CD4-positive, alpha-beta T cell (primary cell): ENCODE measurements at regions not wholly inside any gene's neighbourhood (a gene's known extent, or its start where the extent isn't known, plus 50 kb on each side); places are given as distances from the start of the nearest gene placed in this dataset.

ENCODE experiments used
- ATAC-seq: fragments of 200-7000 bp; cut with Tn5 transposase; one replicate; pipeline ENCODE4 v1.10.0; 2022; ENCODE audit warnings: mild to moderate bottlenecking; ENCODE audit not compliant: poor library complexity
- CTCF ChIA-PET: fragments of 350-600 bp; sonication (Branson Sonifier 250); formaldehyde crosslinking; loops from one replicate; lab custom pipeline; 2021; ENCODE audit warnings: antibody characterized with exemption, inconsistent platforms; lab: Charles Lee
- POLR2A ChIA-PET: fragments of 350-600 bp; sonication (Branson Sonifier 250); formaldehyde crosslinking; loops from one replicate; lab custom pipeline; 2021; ENCODE audit warnings: antibody characterized with exemption, inconsistent platforms; lab: Charles Lee
- DNase-seq, 14 experiments: peaks; one replicate each; pipeline ENCODE4 v3.0.0-alpha.2; 2013 to 2020; ENCODE audit warnings: mixed read lengths in 2 of 14
- H3K27ac ChIP-seq, 2 donors: one replicate each; pipeline versions ENCODE4 v1.5.1 to v1.7.0; 2013; ENCODE audit warnings: low read length in 2 of 2, low read depth in 1 of 2, mild to moderate bottlenecking in 1 of 2
- H3K27me3 ChIP-seq, 2 experiments: 1 replicate in 1 of 2; 2 replicates in 1 of 2; pipeline versions ENCODE4 v1.6.1 to v1.7.0; 2013; ENCODE audit warnings: low read length in 2 of 2, control low read depth in 1 of 2, mild to moderate bottlenecking in 1 of 2, moderate library complexity in 1 of 2; ENCODE audit not compliant: insufficient read depth in 2 of 2, control insufficient read depth in 1 of 2
- H3K36me3 ChIP-seq: one replicate; pipeline ENCODE4 v1.6.1; 2013; ENCODE audit warnings: low read length, control low read depth; ENCODE audit not compliant: insufficient read depth
- H3K4me1 ChIP-seq: one replicate; pipeline ENCODE4 v1.6.1; 2013; ENCODE audit warnings: low read length, control low read depth; ENCODE audit not compliant: insufficient read depth
- H3K4me3 ChIP-seq: one replicate; pipeline ENCODE4 v1.5.1; 2013; ENCODE audit warnings: mild to moderate bottlenecking, low read length, moderate library complexity
- H3K9me3 ChIP-seq, 2 experiments: 1 replicate in 1 of 2; 2 replicates in 1 of 2; pipeline versions ENCODE4 v1.6.1 to v1.7.0; 2013; ENCODE audit warnings: low read length in 2 of 2, mild to moderate bottlenecking in 2 of 2, control low read depth in 1 of 2, moderate library complexity in 1 of 2; ENCODE audit not compliant: control insufficient read depth in 1 of 2, insufficient read depth in 1 of 2
- H3K27ac Mint-ChIP-seq: one replicate; pipeline ENCODE4 v1.8.0; 2020; ENCODE audit warnings: mixed read lengths
- H3K27me3 Mint-ChIP-seq: one replicate; pipeline ENCODE4 v1.8.0; 2021; ENCODE audit warnings: mixed read lengths
- H3K36me3 Mint-ChIP-seq: one replicate; pipeline ENCODE4 v1.8.0; 2021; ENCODE audit warnings: low read depth, mixed read lengths
- H3K4me1 Mint-ChIP-seq: one replicate; pipeline ENCODE4 v1.8.0; 2021; ENCODE audit warnings: low read depth, mixed read lengths
- H3K4me3 Mint-ChIP-seq: one replicate; pipeline ENCODE4 v1.8.0; 2020; ENCODE audit warnings: mild to moderate bottlenecking, mixed read lengths
- H3K9me3 Mint-ChIP-seq: one replicate; pipeline ENCODE4 v1.8.0; 2020; ENCODE audit warnings: mixed read lengths
- intact Hi-C, 2 experiments: fragments of 100-400 bp; cut with DNase I in 1 of 2; cut with micrococcal nuclease in 1 of 2; formaldehyde crosslinking; loops; one replicate each; pipeline versions ENCODE4 v1.15.1 to v1.9.0; 2023 to 2025; cut with DNase I, micrococcal nuclease
- TF ChIP-seq, protein P1 (sequence below): fragments of 200-600 bp; IDR thresholded peaks from one replicate; pipeline ENCODE4 v1.8.0; 2022; ENCODE audit warnings: antibody characterized with exemption, mild to moderate bottlenecking

GRCh38 chr5:175282611-175283225 lies 161.3 kb downstream of the DRD1 start:
- Mint-ChIP-seq H3K36me3 (no peaks in the 10 kb centered on the region), H3K9me3 (no peaks in the 10 kb centered on the region), H3K27ac (no peak overlapping the region), H3K4me3 (no peak overlapping the region), H3K4me1 (no peaks in the 10 kb centered on the region), H3K27me3 (peaks cover 30% of the 10 kb centered on the region)
- intact Hi-C loops: no loop called here
- Histone ChIP-seq H3K27ac (no peak overlapping the region), H3K4me1 (no peaks in the 10 kb centered on the region), H3K9me3 (peaks cover 0 to 2% of the 10 kb centered on the region in 2 experiments), H3K4me3 (no peak overlapping the region), H3K36me3 (no peaks in the 10 kb centered on the region), H3K27me3 (peaks cover 3 to 7% of the 10 kb centered on the region in 2 experiments)
- ChIA-PET CTCF (no interaction called here), POLR2A (no interaction called here)
- no peak for ATAC-seq
- TF ChIP-seq, protein P1, sequence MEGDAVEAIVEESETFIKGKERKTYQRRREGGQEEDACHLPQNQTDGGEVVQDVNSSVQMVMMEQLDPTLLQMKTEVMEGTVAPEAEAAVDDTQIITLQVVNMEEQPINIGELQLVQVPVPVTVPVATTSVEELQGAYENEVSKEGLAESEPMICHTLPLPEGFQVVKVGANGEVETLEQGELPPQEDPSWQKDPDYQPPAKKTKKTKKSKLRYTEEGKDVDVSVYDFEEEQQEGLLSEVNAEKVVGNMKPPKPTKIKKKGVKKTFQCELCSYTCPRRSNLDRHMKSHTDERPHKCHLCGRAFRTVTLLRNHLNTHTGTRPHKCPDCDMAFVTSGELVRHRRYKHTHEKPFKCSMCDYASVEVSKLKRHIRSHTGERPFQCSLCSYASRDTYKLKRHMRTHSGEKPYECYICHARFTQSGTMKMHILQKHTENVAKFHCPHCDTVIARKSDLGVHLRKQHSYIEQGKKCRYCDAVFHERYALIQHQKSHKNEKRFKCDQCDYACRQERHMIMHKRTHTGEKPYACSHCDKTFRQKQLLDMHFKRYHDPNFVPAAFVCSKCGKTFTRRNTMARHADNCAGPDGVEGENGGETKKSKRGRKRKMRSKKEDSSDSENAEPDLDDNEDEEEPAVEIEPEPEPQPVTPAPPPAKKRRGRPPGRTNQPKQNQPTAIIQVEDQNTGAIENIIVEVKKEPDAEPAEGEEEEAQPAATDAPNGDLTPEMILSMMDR: no peak
- no peak for DNase-seq

DNA sequence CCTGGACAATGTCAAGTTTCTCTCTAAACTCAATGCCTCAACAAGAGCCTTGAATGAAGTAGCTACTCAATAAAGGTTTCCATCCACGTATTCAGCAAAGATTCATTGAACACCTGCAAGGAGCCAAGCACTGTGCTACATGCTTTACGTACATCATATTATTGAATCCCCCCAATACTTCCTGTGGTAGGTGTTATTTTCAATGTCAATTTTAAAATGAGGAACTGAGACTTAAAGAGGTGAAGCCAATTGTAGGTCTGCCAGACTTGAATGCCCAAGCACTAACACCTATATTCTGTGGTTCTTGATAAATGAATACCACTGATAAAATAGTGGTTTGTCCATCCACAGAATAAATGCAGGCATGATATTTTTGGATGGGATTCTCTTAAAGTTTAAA lies 162.3 kb downstream of the DRD1 start:
- no peak overlapping the region for H3K4me3 ChIP-seq
- no peaks in the 10 kb centered on the region for H3K36me3 ChIP-seq
- DNase-seq (no peak), ATAC-seq (no peak)
- no peak overlapping the region for H3K27ac ChIP-seq
- ChIA-PET CTCF (no interaction called here), POLR2A (no interaction called here)
- H3K4me1 ChIP-seq: no peaks in the 10 kb centered on the region
- no peaks in the 10 kb centered on the region for H3K9me3 Mint-ChIP-seq
- peaks cover 3 to 7% of the 10 kb centered on the region in 2 experiments for H3K27me3 ChIP-seq
- intact Hi-C loops: no loop called here
- TF ChIP-seq, protein P1: no peak
- H3K4me1 Mint-ChIP-seq: no peaks in the 10 kb centered on the region
- H3K36me3 Mint-ChIP-seq: no peaks in the 10 kb centered on the region
- no peak overlapping the region for H3K27ac Mint-ChIP-seq
- H3K9me3 ChIP-seq: no peaks in the 10 kb centered on the region
- peaks cover 36% of the 10 kb centered on the region for H3K27me3 Mint-ChIP-seq
- no peak overlapping the region for H3K4me3 Mint-ChIP-seq

DNA sequence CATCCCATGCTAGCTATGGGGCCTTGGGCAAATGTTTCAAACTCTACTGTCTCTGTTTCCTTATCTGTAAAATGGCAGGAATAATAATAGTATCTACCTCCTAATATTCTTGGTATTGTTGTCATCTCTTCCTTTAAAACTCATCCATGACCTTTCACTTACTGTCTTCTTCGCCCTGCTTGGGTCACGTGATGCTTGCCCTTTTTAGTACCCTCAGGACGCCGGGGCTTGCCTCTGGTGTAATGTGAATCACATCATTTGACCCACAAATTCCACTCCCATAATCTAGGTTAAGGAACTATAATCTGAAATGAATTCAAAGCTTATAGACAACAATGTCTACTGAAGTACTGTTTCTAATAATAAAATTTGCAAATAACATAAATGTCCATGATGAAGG lies 162.7 kb downstream of the DRD1 start:
- no peak overlapping the region for H3K4me3 Mint-ChIP-seq
- peaks cover 4 to 6% of the 10 kb centered on the region in 2 experiments for H3K27me3 ChIP-seq
- no peak for DNase-seq
- H3K4me1 ChIP-seq: no peaks in the 10 kb centered on the region
- POLR2A ChIA-PET: no interaction called here
- ATAC-seq: no peak
- no peak overlapping the region for H3K27ac ChIP-seq
- no peaks in the 10 kb centered on the region for H3K36me3 ChIP-seq
- no peaks in the 10 kb centered on the region for H3K4me1 Mint-ChIP-seq
- H3K9me3 ChIP-seq: no peaks in the 10 kb centered on the region
- H3K9me3 Mint-ChIP-seq: no peaks in the 10 kb centered on the region
- intact Hi-C loops: no loop called here
- CTCF ChIA-PET: no interaction called here
- no peak overlapping the region for H3K4me3 ChIP-seq
- no peak overlapping the region for H3K27ac Mint-ChIP-seq
- H3K27me3 Mint-ChIP-seq: peaks cover 36% of the 10 kb centered on the region
- no peaks in the 10 kb centered on the region for H3K36me3 Mint-ChIP-seq
- TF ChIP-seq, protein P1: no peak
